HG03558 (cell line): ENCODE measurements at regions not wholly inside any gene's neighbourhood (a gene's known extent, or its start where the extent isn't known, plus 50 kb on each side); places are given as distances from the start of the nearest gene placed in this dataset.

Source experiments
- ATAC-seq: cut with Tn5 transposase; IDR thresholded peaks from one replicate; pipeline ENCODE4 v1.9.1; 2021; ENCODE audit warnings: moderate number of reproducible peaks; ENCODE audit not compliant: unreplicated experiment; ENCODE audit errors: extremely low read depth

GRCh38 chr4:184879271-184879670 is 53.5 kb upstream of the ACSL1 start:
- ATAC-seq: no peak

DNA sequence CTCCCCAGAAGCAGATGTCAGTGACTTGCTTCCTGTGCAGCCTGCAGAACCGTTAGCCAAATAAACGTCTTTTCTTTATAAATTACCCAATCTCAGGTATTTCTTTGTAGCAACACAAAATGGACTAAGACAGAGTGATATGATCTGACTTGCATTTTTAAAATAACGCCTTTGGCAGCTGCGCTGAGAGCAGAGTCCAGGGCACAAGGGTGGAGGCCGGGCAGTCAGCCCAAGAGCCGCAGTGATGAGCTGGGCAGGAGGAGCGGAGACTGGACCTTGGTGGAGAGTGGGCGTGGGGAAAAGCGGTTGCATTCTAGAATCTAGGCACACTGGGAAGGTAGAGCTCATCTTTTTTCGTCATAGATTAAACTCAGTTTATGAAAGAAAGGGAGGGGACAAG is 56.5 kb upstream of the ACSL1 start:
- no peak for ATAC-seq

DNA sequence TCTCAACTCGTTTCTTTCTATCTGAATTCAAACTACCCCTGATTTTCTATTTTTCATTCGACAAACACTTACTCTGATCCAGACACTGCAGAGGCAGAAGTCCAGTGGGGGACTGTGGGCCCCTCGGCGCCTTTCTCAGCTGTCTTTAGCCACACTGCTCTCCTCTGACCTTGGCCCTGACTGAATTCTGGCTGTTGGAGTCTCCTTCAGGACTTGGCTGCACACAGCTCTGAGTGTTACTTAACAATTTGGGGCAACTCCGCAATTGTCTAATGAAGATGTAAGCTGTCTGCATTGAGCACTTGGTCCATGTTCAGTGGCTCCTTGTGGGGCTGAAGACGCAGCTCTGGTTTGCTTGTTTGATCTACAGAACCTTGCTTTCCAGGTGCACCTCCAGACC is 57.3 kb upstream of the ACSL1 start:
- ATAC-seq: no peak

DNA sequence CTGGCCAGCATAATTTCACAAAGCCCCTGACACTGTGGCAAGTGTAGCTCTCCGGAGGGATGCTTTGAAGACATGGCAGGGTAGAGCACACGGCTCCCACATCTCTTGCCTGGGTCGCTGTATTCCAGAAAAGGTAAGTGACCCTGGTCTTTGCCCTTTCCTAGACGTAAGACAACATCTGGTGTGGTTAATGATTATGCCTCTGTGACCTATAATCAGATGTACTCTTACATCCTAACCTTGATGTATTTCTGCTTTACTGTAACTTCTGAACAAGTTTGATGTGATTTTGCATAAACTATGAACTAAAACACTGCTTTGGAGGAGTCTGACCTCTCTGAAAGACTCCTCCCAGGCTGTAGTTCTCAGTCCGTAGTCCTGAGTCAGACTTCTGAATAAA is 59.1 kb upstream of the ACSL1 start:
- no peak for ATAC-seq

GRCh38 chr4:184885602-184886001 is 59.8 kb upstream of the ACSL1 start:
- ATAC-seq: no peak

DNA sequence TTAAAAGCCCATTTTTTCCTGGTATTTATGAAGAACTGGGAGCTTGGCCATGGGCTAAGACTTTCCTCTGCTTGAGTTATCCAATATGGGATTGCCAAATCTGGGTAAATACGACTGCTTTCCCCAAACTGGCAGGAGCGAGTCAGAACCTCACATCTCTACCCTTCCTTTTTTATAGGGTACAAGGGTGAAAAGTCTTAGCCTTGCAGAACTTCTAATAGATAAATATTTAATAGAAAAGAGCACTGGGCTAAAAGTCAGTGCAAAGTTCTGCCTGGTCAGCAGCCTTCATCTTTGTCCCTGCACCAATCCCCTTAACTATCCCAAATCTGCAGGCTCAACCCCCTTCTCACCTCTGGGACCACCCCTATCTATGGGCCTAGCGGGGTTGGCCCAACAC is 61.6 kb upstream of the ACSL1 start:
- ATAC-seq: no peak

GRCh38 chr4:184887947-184888346 is 62.2 kb upstream of the ACSL1 start:
- ATAC-seq: no peak

DNA sequence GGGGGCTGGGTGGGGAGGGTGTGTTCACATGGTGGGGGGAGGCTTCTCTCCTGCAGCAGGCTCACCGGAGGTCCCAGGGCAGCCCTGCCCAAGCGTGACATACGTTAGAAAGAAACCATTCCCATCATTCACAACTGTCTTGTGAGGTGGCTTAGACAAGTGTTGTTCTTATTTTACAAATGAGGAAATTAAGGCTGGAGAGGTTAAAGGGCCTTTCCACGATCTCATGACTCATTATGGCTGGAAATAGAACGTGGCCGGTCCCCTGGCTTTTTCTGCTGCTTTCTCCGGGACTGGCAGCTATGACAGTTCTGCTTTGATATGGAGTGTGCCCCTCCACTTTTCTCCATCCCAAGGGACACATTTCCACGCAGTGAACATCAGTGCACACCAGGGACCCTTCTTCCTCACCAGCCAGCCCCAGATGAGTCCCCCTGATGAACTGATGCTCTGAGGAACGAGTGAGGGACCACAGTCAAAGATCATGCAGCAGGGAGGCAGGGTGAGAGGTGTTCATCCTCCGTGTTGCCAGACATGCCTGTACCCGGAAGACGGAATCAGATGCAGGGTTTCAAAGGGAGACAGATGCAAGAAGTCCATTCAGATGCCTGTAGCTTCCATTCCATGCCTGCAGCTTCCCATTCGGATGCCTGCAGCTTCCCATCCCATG is 64.0 kb upstream of the ACSL1 start:
- ATAC-seq: no peak

DNA sequence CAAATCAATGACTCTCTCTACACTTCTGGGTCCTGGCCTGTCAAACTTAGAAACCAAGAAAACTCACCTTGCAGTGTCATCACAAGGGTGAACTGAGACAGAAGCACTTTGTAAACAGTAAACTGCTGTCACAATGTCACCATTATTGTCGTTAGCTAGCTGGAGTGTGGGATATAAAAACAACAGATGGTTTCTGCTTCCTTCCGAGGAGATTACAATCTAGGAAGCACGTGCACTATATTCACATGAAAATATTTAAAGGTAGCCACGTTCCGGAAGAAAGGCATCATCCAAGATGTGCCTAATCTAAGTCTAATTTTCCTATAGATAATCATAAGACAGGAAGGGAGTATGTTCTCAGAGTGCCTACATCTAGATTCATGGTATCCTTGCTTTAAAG is 64.7 kb upstream of the ACSL1 start:
- ATAC-seq: no peak

GRCh38 chr4:184891816-184892397 is 66.1 kb upstream of the ACSL1 start:
- ATAC-seq: no peak

GRCh38 chr4:184892999-184893398 is 67.2 kb upstream of the ACSL1 start:
- no peak for ATAC-seq

DNA sequence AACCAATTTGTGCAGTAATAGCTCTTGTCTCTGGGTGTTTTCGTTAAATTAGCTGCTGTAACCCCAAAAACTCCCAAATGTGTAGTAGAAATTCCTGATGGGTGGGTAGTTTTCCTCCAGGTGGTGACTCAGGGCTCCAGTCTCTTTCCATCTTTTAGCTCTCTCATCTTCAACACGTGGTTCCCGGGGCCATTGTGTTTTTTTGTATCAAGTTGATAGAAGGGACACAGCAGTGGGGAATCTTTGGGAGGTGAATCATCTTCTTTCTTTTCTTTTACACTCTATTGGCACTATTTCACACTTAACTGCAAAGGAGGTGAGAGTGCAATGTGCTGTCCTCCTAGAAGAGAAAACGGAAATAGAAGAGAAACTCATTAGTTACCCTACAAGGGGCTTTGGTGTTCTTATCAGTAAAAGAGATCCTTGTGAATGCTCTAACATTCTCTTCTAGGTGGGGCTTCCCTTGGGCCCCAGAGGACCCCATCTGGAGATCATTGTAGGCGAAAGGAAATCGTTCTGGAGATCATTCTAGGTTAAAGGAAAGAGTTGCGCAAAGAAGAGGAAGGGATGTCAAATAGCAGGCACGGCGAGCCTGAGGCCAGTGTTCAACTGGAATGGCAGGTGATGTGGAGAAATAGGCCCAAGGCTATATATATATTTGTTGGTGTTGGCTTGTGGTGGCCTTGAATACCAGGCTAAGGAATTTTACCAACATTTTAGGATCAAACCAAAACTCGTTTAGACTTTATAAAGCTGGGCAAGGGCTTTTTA is 68.2 kb upstream of the ACSL1 start:
- ATAC-seq: no peak

GRCh38 chr4:184895012-184895695 is 69.4 kb upstream of the ACSL1 start:
- ATAC-seq: no peak

DNA sequence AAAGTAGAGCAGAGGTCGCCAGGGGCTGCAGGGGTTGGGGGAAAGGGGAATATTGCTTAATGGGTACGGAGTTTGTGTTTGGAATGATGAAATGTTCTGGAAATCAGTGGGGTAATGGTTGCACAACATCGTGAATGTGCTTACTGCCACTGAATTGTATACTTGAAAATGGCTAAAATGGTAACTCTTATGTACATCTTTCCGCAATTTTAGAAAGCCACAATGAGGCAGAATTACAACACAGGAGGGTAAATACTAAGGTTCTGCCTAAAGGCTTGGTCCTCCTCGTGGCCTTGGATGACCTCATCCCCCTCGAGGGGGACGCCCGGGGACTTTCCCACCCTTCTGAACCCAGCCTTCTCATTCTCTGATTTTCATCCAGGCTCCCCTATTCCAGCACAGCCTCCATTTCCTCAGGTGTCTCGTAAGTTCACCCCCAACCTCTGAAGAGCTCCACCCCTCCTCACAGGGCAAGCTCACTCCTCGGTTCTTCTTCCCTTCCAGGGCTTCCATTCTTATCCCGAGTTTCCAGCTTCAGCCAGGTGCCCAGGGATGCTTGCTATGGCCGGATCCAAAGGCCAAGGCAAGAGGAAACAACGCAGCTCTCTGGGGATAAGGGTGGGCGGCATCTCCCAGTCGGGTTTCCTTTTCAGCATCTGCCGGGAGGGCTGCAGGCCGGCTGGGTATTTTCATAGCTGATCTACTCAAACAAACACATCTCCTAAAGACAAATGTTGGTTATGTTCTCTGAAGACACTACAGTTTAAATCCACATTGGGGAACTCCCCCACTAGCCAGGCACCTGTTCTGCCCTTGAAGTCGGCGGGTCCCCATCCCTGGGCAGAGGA is 71.3 kb upstream of the ACSL1 start:
- peak; percentile 36 for ATAC-seq

DNA sequence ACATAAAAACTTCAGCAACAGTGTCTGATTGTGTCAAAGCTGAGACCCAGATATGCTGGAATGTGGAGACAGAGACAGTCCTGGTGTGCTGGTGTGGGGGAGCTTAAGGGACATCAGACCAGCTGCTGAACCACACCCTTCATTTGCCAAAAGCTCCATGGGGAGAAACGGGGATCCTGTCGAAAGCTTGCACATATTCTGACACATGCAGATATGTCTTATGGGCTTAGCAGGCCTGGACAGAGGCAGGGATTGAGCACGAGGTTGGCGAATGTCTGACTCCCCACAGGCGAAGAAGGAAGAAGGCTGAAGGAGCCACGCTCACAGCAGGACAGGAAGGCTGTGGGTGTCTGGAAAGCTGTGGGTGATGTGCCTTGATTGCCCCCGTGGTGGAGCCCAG is 72.1 kb upstream of the ACSL1 start:
- ATAC-seq: no peak

DNA sequence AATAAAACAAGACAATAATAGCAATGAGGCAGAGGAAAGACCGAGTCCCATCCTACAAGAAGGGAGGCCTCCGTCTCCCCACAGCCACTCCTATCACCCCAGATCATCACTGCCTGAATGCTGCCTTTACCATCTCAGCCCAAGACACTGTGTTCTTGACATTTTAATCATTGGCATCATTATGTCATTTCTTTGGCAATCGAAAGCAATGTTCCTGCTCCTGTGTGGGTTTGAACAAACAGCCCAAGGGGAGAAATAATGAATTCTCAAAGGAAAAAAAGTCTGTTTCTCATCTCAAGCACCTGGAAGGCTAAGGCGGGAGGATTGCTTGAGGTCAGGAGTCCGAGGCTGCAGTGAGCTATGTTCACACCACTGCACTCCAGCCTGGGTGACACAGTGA is 73.0 kb upstream of the ACSL1 start:
- ATAC-seq: no peak

DNA sequence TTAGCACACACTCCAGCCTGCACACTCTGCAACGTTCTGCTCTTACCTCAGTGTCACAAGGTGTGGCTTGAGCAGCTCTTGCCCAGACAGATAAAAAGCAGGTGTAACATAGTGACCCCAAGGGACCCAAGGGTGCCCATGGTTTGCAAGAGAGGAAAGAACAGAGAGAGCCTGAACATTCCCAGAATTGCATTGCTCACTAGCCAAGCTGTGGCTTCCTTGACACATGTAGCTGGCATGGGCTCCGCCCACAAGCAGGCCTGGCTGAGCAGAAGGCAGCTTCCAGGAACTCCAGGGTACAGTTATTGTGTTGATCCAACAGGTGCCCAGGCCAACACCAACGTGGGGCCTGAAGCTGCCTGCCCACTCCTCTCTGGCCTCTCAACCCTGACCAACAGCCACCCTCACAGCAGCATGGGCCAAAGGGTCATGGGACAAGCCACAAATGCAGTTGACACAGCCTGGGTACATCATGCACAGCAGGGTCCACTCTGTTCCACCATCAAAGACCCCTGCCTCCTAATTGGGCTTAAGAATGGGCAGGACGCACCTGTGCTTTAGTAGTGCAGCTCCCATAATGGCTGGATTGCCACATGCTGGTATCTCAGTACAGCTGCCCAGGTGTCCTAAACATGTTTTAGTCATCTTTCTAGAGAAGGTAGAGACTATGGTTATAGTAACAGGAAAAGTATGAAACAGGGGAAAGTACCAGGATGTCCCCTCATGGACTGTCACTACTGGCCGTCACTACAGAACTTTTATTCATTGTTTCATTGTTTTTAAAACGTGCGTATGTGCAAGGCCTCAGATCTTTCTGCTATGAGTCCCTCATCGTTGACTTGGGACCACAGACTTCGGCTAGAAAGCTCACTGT is 73.7 kb upstream of the ACSL1 start:
- ATAC-seq: no peak

DNA sequence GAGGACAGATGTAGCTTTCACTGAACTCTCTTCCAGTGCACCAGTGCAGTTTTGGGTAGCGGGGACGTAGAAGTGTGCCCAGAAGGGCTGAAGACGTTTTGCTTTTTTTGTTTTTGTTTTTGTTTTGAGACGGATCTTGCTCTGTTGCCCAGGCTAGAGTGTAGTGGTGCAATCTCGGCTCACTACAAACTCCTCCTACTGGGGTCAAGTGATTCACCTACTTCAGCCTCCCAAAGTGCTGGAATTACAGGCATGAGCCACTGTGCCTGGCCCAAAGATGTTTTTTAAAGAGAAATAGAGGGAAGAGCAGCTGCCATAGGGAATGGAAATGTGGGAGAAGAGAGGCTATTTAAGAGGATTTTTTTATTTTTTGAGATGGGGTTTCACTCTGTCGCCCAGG is 74.4 kb upstream of the ACSL1 start:
- no peak for ATAC-seq

DNA sequence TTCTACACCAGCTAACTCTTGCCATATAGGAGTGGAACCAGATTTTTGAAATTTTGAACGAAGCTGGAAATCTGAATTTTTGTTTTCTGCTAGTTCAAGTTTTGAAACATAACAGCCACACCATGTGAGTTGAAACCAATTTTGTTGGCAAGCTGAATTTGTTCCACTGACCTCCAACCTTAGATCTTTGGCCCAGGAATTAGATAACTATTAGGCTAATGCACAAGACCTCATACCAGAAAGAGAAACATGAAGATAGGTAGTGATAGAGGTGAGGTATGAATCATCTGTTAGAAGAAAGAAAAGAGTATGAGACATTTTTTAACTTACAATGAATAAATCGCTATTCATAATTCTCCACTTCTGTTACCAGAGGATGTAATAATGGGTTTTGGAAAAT is 76.8 kb upstream of the ACSL1 start:
- no peak for ATAC-seq
